BLaER1 treated with 17β-estradiol and CSF1 and Interleukin-3, amounts not matched to agents 10 nM and 100 nM (cell line): ENCODE measurements at regions not wholly inside any gene's neighbourhood (a gene's known extent, or its start where the extent isn't known, plus 50 kb on each side); places are given as distances from the start of the nearest gene placed in this dataset.
A peak's percentile ranks its signal among the peaks of the same experiment; 100 is the strongest.

Source experiments
- H3K27ac ChIP-seq, 11 experiments: shearing (Covaris generic); formaldehyde crosslinking; 2 replicates each; pipeline ENCODE4 v1.8.1; 2022
- H3K27me3 ChIP-seq, 11 experiments: shearing (Covaris generic); formaldehyde crosslinking; 2 replicates each; pipeline ENCODE4 v1.8.1; 2022
- H3K36me3 ChIP-seq, 11 experiments: shearing (Covaris generic); formaldehyde crosslinking; 2 replicates each; pipeline ENCODE4 v1.8.1; 2022
- H3K4me1 ChIP-seq, 10 experiments: shearing (Covaris generic); formaldehyde crosslinking; 2 replicates each; pipeline ENCODE4 v1.8.1; 2022
- H3K4me2 ChIP-seq, 11 experiments: shearing (Covaris generic); formaldehyde crosslinking; 2 replicates each; pipeline ENCODE4 v1.8.1; 2022
- H3K4me3 ChIP-seq, 10 experiments: shearing (Covaris generic); formaldehyde crosslinking; 2 replicates each; pipeline ENCODE4 v1.8.1; 2022
- H3K9ac ChIP-seq, 11 experiments: shearing (Covaris generic); formaldehyde crosslinking; 2 replicates each; pipeline ENCODE4 v1.8.1; 2022
- H3K9me3 ChIP-seq, 11 experiments: shearing (Covaris generic); formaldehyde crosslinking; replicated peaks in 1 of 11; 2 replicates each; pipeline ENCODE4 v1.8.1; 2022
- H4K20me1 ChIP-seq, 11 experiments: shearing (Covaris generic); formaldehyde crosslinking; 2 replicates each; pipeline ENCODE4 v1.8.1; 2022
- Cebpa-rat ChIP-seq, 11 experiments: shearing (Covaris generic); IDR thresholded peaks; 2 replicates each; pipeline ENCODE4 v1.8.1; 2022

- Histone ChIP-seq H3K4me1 (peaks cover 0 to 5% (median 0%) of the 10 kb centered on the region in 10 experiments; a peak in 3 of 20 replicates), H3K9me3 (no peaks in the 10 kb centered on the region), H3K4me2 (no peak overlapping the region), H3K27me3 (no peaks in the 10 kb centered on the region), H3K36me3 (no peaks in the 10 kb centered on the region), H4K20me1 (no peaks in the 10 kb centered on the region), H3K27ac (no peak overlapping the region), H3K4me3 (no peak overlapping the region), H3K9ac (no peak overlapping the region)
- TF ChIP-seq Cebpa-rat (IDR thresholded peaks at IDR 0.05), result no peak
These were observed 811.0 kb upstream of the GJE1 start for GRCh38 chr6:141321493-141322347.

GRCh38 chr6:141316236-141316635 lies 816.5 kb upstream of the GJE1 start:
- H4K20me1 ChIP-seq, result no peaks in the 10 kb centered on the region
- H3K9ac ChIP-seq, result no peak overlapping the region
- H3K36me3 ChIP-seq, result no peaks in the 10 kb centered on the region
- H3K9me3 ChIP-seq, result no peaks in the 10 kb centered on the region
- no peaks in the 10 kb centered on the region for H3K4me1 ChIP-seq
- H3K27me3 ChIP-seq, result no peaks in the 10 kb centered on the region
- no peak overlapping the region for H3K27ac ChIP-seq
- no peak overlapping the region for H3K4me2 ChIP-seq
- no peak for TF ChIP-seq Cebpa-rat (IDR thresholded peaks at IDR 0.05)
- H3K4me3 ChIP-seq, result no peak overlapping the region

DNA sequence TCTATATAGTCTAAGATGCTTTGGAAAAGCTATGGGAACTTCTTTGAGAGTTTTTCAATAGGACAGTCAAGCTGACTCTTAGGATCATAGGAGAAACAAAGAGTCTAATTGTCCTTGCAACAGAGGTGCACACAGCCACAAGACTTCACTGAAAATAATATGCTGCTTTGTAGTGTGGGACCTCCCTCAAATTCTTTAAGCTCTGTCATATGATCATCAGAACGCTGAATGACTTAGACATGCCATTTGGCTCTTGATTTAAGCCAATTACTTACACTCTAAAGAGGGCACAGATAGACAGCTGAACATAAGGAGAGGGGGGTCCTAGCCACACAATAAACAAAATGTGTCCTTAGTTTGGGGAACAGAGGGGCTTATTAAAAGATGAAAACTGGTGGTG lies 818.7 kb upstream of the GJE1 start:
- H3K4me3 ChIP-seq, result no peak overlapping the region
- H3K4me1 ChIP-seq, result no peaks in the 10 kb centered on the region
- no peaks in the 10 kb centered on the region for H3K9me3 ChIP-seq

GRCh38 chr6:141309295-141309694 lies 823.4 kb upstream of the GJE1 start:
- no peaks in the 10 kb centered on the region for H3K4me1 ChIP-seq
- no peak for TF ChIP-seq Cebpa-rat (IDR thresholded peaks at IDR 0.05)
- no peaks in the 10 kb centered on the region for H3K36me3 ChIP-seq
- no peak overlapping the region for H3K9ac ChIP-seq
- peaks cover 0 to 5% (median 0%) of the 10 kb centered on the region in 11 experiments; a peak in 2 of 22 replicates for H3K9me3 ChIP-seq
- no peaks in the 10 kb centered on the region for H3K27me3 ChIP-seq
- H3K4me3 ChIP-seq, result no peak overlapping the region
- H3K4me2 ChIP-seq, result no peak overlapping the region
- no peaks in the 10 kb centered on the region for H4K20me1 ChIP-seq
- no peak overlapping the region for H3K27ac ChIP-seq

More for the DNA sequence above, 818.7 kb upstream of the GJE1 start:
- Histone ChIP-seq H4K20me1 (no peaks in the 10 kb centered on the region), H3K27me3 (no peaks in the 10 kb centered on the region), H3K9ac (no peak overlapping the region), H3K36me3 (no peaks in the 10 kb centered on the region), H3K4me2 (no peak overlapping the region), H3K27ac (no peak overlapping the region)
- no peak for TF ChIP-seq Cebpa-rat (IDR thresholded peaks at IDR 0.05)

GRCh38 chr6:141307309-141307998 lies 825.3 kb upstream of the GJE1 start:
- no peaks in the 10 kb centered on the region for H4K20me1 ChIP-seq
- TF ChIP-seq Cebpa-rat (IDR thresholded peaks at IDR 0.05), result no peak
- no peak overlapping the region for H3K9ac ChIP-seq
- H3K27me3 ChIP-seq, result no peaks in the 10 kb centered on the region
- no peak overlapping the region for H3K27ac ChIP-seq
- H3K4me1 ChIP-seq, result no peaks in the 10 kb centered on the region
- H3K4me3 ChIP-seq, result no peak overlapping the region
- H3K9me3 ChIP-seq, result peaks cover 0 to 5% (median 0%) of the 10 kb centered on the region in 11 experiments; a peak in 2 of 22 replicates
- no peaks in the 10 kb centered on the region for H3K36me3 ChIP-seq
- no peak overlapping the region for H3K4me2 ChIP-seq

DNA sequence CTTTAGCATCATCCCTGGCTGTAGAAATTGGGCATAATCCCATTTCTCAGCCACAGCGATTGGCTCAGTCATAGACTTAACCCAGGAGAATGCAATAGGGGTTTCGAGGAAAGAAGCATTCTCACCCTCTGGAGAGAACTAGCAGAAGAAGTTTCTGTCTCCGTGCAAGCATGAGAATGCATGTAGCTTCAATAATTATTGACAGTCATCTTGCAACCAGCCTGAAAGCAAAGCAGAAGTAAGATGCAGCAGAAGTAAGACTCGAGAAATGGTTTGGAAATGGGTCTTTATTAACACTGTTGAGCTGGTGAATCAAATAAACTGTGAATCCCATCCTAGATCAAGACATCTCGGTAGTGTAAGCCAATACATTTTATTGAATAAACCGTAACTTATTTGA lies 828.8 kb upstream of the GJE1 start:
- no peaks in the 10 kb centered on the region for H3K4me1 ChIP-seq
- H3K27ac ChIP-seq, result no peak overlapping the region
- H3K36me3 ChIP-seq, result no peaks in the 10 kb centered on the region
- no peak overlapping the region for H3K9ac ChIP-seq
- H3K4me2 ChIP-seq, result no peak overlapping the region
- no peaks in the 10 kb centered on the region for H4K20me1 ChIP-seq
- H3K27me3 ChIP-seq, result no peaks in the 10 kb centered on the region
- H3K4me3 ChIP-seq, result no peak overlapping the region
- H3K9me3 ChIP-seq, result peaks cover 0 to 5% (median 0%) of the 10 kb centered on the region in 11 experiments; a peak in 2 of 22 replicates
- no peak for TF ChIP-seq Cebpa-rat (IDR thresholded peaks at IDR 0.05)

GRCh38 chr6:141301779-141302178 lies 830.9 kb upstream of the GJE1 start:
- Histone ChIP-seq H3K27me3 (no peaks in the 10 kb centered on the region), H3K4me3 (no peak overlapping the region), H4K20me1 (no peaks in the 10 kb centered on the region), H3K4me1 (no peaks in the 10 kb centered on the region), H3K4me2 (no peak overlapping the region), H3K9ac (no peak overlapping the region), H3K9me3 (no peaks in the 10 kb centered on the region), H3K27ac (no peak overlapping the region), H3K36me3 (no peaks in the 10 kb centered on the region)
- TF ChIP-seq Cebpa-rat (IDR thresholded peaks at IDR 0.05), result no peak

DNA sequence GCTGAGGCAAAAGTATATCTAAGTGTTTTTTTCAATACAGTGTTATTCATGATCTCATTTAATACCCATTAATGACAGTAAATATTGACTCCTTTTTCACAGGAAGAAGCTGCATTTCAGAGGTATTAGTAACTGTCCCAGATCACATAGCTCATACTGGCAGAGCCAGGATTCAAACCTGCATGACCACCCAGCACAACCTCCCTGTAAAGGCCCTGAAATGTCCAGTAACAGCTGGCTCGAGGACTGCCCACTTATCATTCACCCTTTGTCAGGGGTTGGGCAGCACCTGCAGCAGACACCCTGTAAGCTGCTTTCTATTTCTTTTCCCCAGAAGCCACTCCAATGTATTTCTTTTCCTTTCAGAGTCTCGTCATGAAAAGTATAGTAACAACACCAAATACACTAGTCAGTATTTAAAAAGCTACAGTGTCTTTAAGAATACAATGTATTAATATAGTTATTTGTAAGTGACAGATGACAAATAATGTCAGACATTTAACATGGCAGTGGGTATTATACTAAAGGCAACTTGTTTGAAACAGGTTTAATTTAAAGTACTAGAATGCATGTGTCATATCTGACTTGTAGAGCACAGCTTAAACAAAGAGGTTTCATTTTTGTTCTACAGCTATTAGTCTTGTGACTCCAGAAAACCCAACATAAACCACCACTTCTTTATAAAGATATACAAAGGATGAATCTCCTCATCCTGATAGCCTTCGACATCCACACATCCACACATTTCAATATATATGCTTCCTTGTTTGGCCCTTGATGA lies 841.6 kb upstream of the GJE1 start:
- Histone ChIP-seq H3K27ac (no peak overlapping the region), H3K4me2 (no peak overlapping the region), H3K36me3 (no peaks in the 10 kb centered on the region), H3K27me3 (no peaks in the 10 kb centered on the region), H4K20me1 (no peaks in the 10 kb centered on the region), H3K4me3 (no peak overlapping the region), H3K4me1 (peaks cover 0 to 8% (median 0%) of the 10 kb centered on the region in 10 experiments; a peak in 3 of 20 replicates), H3K9ac (no peak overlapping the region), H3K9me3 (peaks cover 5 to 19% (median 11%) of the 10 kb centered on the region in 11 experiments; a peak in 13 of 22 replicates)
- TF ChIP-seq Cebpa-rat (IDR thresholded peaks at IDR 0.05), result no peak

GRCh38 chr6:141288947-141289346 lies 843.8 kb upstream of the GJE1 start:
- Histone ChIP-seq H4K20me1 (no peaks in the 10 kb centered on the region), H3K4me1 (peaks cover 0 to 8% (median 0%) of the 10 kb centered on the region in 10 experiments; a peak in 3 of 20 replicates), H3K4me2 (peak overlapping the region in 1 of 11 experiments; percentile 25; a peak in 1 of 22 replicates), H3K36me3 (no peaks in the 10 kb centered on the region), H3K4me3 (no peak overlapping the region), H3K9ac (no peak overlapping the region), H3K9me3 (peaks cover 5 to 19% (median 11%) of the 10 kb centered on the region in 11 experiments; a peak in 13 of 22 replicates), H3K27me3 (no peaks in the 10 kb centered on the region), H3K27ac (peak overlapping the region in 1 of 11 experiments; percentile 21; a peak in 1 of 22 replicates)
- no peak for TF ChIP-seq Cebpa-rat (IDR thresholded peaks at IDR 0.05)
